T-helper 1 cell treated with Interleukin-12 subunit alpha and Interleukin-12 subunit beta and Interleukin-4 antibody, amounts not matched to agents 30 μg/mL and 1 μg/mL, for 36 hours (primary cell): ENCODE measurements at regions not wholly inside any gene's neighbourhood (a gene's known extent, or its start where the extent isn't known, plus 50 kb on each side); places are given as distances from the start of the nearest gene placed in this dataset.

Experiments
- H3K27ac Mint-ChIP-seq: one replicate; pipeline ENCODE4 v1.8.0; 2021; ENCODE audit warnings: mild to moderate bottlenecking, mixed read lengths
- H3K27me3 Mint-ChIP-seq: one replicate; pipeline ENCODE4 v1.8.0; 2021; ENCODE audit warnings: low read depth, mixed read lengths
- H3K36me3 Mint-ChIP-seq: one replicate; pipeline ENCODE4 v1.8.0; 2021; ENCODE audit warnings: low read depth, mixed read lengths
- H3K4me1 Mint-ChIP-seq: one replicate; pipeline ENCODE4 v1.8.0; 2021; ENCODE audit warnings: low read depth, mixed read lengths
- H3K4me3 Mint-ChIP-seq: one replicate; pipeline ENCODE4 v1.8.0; 2021; ENCODE audit warnings: mild to moderate bottlenecking, moderate library complexity, mixed read lengths
- H3K9me3 Mint-ChIP-seq: one replicate; pipeline ENCODE4 v1.8.0; 2021; ENCODE audit warnings: mixed read lengths

DNA sequence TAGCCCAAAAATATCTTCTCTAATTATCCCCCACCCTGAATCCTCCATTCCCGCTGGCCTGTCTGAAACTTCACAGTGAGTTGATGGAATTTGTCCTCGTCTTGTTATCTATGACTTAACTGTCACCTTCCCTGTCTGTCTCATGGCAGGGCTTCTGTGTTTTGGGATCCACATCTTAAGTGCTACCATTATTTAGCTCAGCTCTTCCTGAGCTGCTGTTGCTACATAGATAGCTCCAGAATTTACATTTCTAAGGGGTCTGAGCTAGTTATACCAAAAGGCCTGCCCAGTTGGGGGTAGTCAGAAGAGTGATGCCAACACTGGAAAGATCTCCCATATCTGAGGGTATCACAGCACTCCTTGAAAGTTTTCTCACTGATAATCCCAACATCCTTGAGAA, 57.0 kb upstream of the CDKN3 start:
- H3K27me3 Mint-ChIP-seq = peaks cover 28% of the 10 kb centered on the region
- H3K27ac Mint-ChIP-seq = no peak overlapping the region
- H3K36me3 Mint-ChIP-seq = no peaks in the 10 kb centered on the region
- no peaks in the 10 kb centered on the region for H3K4me1 Mint-ChIP-seq
- no peaks in the 10 kb centered on the region for H3K9me3 Mint-ChIP-seq
- no peak overlapping the region for H3K4me3 Mint-ChIP-seq

GRCh38 chr14:54342806-54343205, 54.0 kb upstream of the CDKN3 start:
- Mint-ChIP-seq H3K4me1 (no peaks in the 10 kb centered on the region), H3K36me3 (no peaks in the 10 kb centered on the region), H3K27me3 (peaks cover 14% of the 10 kb centered on the region), H3K27ac (no peak overlapping the region), H3K9me3 (no peaks in the 10 kb centered on the region), H3K4me3 (no peak overlapping the region)

DNA sequence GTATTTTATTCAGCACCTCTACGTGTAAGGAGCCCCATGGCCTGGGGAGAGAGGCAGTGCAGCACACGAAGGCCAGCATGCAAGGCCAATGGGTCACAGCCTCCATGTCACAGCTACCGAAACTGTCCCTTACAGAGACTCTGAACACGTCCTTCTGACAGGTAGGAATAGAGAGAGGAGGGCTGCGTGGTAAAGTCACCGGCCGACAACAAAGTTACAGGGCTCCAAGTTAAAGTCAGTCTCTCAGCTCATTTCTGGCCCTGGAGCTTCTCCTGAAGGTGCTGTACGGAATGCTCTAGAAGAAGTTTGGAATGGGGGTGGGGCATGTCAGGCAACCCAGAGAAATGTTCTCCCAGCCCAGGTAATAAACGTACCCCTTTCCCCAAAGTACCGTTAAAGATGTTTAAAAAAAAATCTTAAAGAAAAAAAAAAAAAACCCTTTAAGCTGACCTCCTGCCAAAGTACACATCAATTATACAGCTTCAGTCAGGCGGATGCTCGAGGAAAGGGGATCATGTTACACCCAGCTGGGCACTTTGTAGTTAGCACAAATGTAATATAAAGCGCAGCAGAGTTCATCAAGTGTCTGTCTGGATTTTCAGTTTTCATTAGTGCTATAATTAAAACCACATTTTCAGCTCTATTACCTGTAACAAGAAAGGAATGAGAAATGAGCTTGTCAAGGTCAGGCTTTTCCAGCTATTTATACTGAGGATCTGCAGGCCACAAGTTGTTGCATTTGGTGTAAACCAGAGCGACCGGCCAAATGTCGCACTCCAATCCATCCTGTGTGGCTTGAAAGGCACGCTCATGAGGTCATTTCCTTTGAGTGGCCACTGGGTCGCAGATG, 53.3 kb upstream of the CDKN3 start:
- peaks cover 10% of the 10 kb centered on the region for H3K27me3 Mint-ChIP-seq
- no peak overlapping the region for H3K4me3 Mint-ChIP-seq
- no peaks in the 10 kb centered on the region for H3K36me3 Mint-ChIP-seq
- H3K9me3 Mint-ChIP-seq = no peaks in the 10 kb centered on the region
- H3K27ac Mint-ChIP-seq = no peak overlapping the region
- H3K4me1 Mint-ChIP-seq = no peaks in the 10 kb centered on the region

- Mint-ChIP-seq H3K4me1 (no peaks in the 10 kb centered on the region), H3K27ac (no peak overlapping the region), H3K27me3 (peaks cover 13% of the 10 kb centered on the region), H3K36me3 (no peaks in the 10 kb centered on the region), H3K9me3 (no peaks in the 10 kb centered on the region), H3K4me3 (no peak overlapping the region)
Measured at GRCh38 chr14:54344445-54344844, 52.4 kb upstream of the CDKN3 start.

- no peak overlapping the region for H3K27ac Mint-ChIP-seq
- H3K36me3 Mint-ChIP-seq = no peaks in the 10 kb centered on the region
- no peaks in the 10 kb centered on the region for H3K4me1 Mint-ChIP-seq
- no peak overlapping the region for H3K4me3 Mint-ChIP-seq
- peaks cover 16% of the 10 kb centered on the region for H3K27me3 Mint-ChIP-seq
- H3K9me3 Mint-ChIP-seq = no peaks in the 10 kb centered on the region
Measured at GRCh38 chr14:54346257-54346656, 50.5 kb upstream of the CDKN3 start.
